ENCODE measurements at regions not wholly inside any gene's neighbourhood (a gene's known extent, or its start where the extent isn't known, plus 50 kb on each side); places are given as distances from the start of the nearest gene placed in this dataset.

- TF ChIP-seq CTCF (IDR thresholded peaks at IDR 0.05): no peak
- no peaks in the 10 kb centered on the region for H3K9me3 ChIP-seq
- H3K36me3 ChIP-seq: no peaks in the 10 kb centered on the region
- DNase-seq (ENCODE audit: low spot score): no peak
- no peak overlapping the region for H3K27ac ChIP-seq
- H3K4me1 ChIP-seq: no peaks in the 10 kb centered on the region
- no peaks in the 10 kb centered on the region for H3K27me3 ChIP-seq
- H3K4me3 ChIP-seq: no peak overlapping the region
Measured at GRCh38 chr1:221075911-221076310, 196.7 kb downstream of the HLX start.

GRCh38 chr1:221076391-221076811, 197.2 kb downstream of the HLX start:
- Histone ChIP-seq H3K9me3 (no peaks in the 10 kb centered on the region), H3K36me3 (no peaks in the 10 kb centered on the region), H3K27me3 (no peaks in the 10 kb centered on the region), H3K4me3 (no peak overlapping the region), H3K4me1 (no peaks in the 10 kb centered on the region), H3K27ac (no peak overlapping the region)
- DNase-seq (ENCODE audit: low spot score): no peak
- no peak for TF ChIP-seq CTCF (IDR thresholded peaks at IDR 0.05)

- H3K9me3 ChIP-seq: no peaks in the 10 kb centered on the region
- TF ChIP-seq CTCF (IDR thresholded peaks at IDR 0.05): no peak
- no peak overlapping the region for H3K4me3 ChIP-seq
- H3K4me1 ChIP-seq: no peaks in the 10 kb centered on the region
- H3K27ac ChIP-seq: no peak overlapping the region
- H3K36me3 ChIP-seq: no peaks in the 10 kb centered on the region
- DNase-seq (ENCODE audit: low spot score): no peak
- no peaks in the 10 kb centered on the region for H3K27me3 ChIP-seq
Measured at GRCh38 chr1:221078260-221078965, 199.2 kb downstream of the HLX start.

- no peak for DNase-seq (ENCODE audit: low spot score)
- no peak overlapping the region for H3K4me3 ChIP-seq
Measured at GRCh38 chr1:221083902-221084301, 204.7 kb downstream of the HLX start.

GRCh38 chr1:221084681-221085080, 205.4 kb downstream of the HLX start:
- no peak overlapping the region for H3K4me3 ChIP-seq
- no peak for DNase-seq (ENCODE audit: low spot score)
- H3K9me3 ChIP-seq: no peaks in the 10 kb centered on the region
- no peaks in the 10 kb centered on the region for H3K27me3 ChIP-seq
- H3K27ac ChIP-seq: no peak overlapping the region
- no peak for TF ChIP-seq CTCF (IDR thresholded peaks at IDR 0.05)
- H3K36me3 ChIP-seq: no peaks in the 10 kb centered on the region
- no peaks in the 10 kb centered on the region for H3K4me1 ChIP-seq

More at GRCh38 chr1:221083902-221084301, 204.7 kb downstream of the HLX start:
- no peaks in the 10 kb centered on the region for H3K9me3 ChIP-seq
- no peaks in the 10 kb centered on the region for H3K27me3 ChIP-seq
- no peak overlapping the region for H3K27ac ChIP-seq
- H3K4me1 ChIP-seq: no peaks in the 10 kb centered on the region
- TF ChIP-seq CTCF (IDR thresholded peaks at IDR 0.05): no peak
- no peaks in the 10 kb centered on the region for H3K36me3 ChIP-seq
